SU-DHL-6 (cell line): ENCODE measurements at regions not wholly inside any gene's neighbourhood (a gene's known extent, or its start where the extent isn't known, plus 50 kb on each side); places are given as distances from the start of the nearest gene placed in this dataset.

Experiments
- CTCF ChIP-seq: fragments of 200-600 bp; sonication (generic); IDR thresholded peaks from one replicate; pipeline ENCODE4 v1.5.1; 2017; ENCODE audit warnings: antibody characterized with exemption, mild to moderate bottlenecking, low read length, moderate library complexity; ENCODE audit not compliant: insufficient read depth, poor library complexity, severe bottlenecking
- EZH2phosphoT487 ChIP-seq: fragments of 200-600 bp; sonication (generic), shearing (Covaris generic); conservative IDR thresholded peaks from 2 replicates; pipeline ENCODE4 v1.6.1; 2018; ENCODE audit warnings: mild to moderate bottlenecking, antibody characterized with exemption, low read length, moderate library complexity, mixed read lengths

DNA sequence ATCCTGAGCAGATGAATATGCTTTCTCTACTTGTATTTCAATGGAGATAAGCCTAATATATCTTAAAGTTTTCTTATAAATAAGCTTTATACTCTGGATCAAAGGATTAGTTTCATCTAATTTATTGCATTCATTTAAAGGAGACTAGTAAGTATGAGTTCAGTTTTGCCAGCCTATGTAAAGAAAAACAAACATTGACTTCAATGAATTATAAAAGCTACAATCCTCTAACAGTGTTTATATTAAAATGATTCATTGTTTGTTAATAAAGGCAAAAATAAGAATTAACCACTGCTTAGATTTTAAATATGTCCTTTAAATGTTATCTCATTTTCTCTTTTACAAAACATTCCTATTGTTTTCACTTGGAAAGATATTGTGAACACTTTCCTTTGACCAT is 566.0 kb downstream of the EPHA4 start:
- no peak for TF ChIP-seq CTCF
- no peak for TF ChIP-seq EZH2phosphoT487
